Caco-2 (cell line): ENCODE measurements at regions not wholly inside any gene's neighbourhood (a gene's known extent, or its start where the extent isn't known, plus 50 kb on each side); places are given as distances from the start of the nearest gene placed in this dataset.

Experiments used
- BruUV-seq: library from RNA; stranded (reverse); fragments of 400-500 nt; replicated peaks from 2 replicates; lab custom pipeline; 2021; lab: Mats Ljungman, UMichigan
- CTCF ChIA-PET: fragments of 300-600 bp; sonication (Branson Sonifier 250); formaldehyde crosslinking; loops from one replicate; lab custom pipeline; 2022; ENCODE audit warnings: antibody characterized with exemption; lab: Charles Lee
- POLR2A ChIA-PET: fragments of 300-600 bp; sonication (Branson Sonifier 250); formaldehyde crosslinking; loops from one replicate; lab custom pipeline; 2022; ENCODE audit warnings: antibody characterized with exemption; lab: Charles Lee
- DNase-seq, 2 experiments: peaks; one replicate each; pipeline versions ENCODE4 v3.0.0 to v3.0.0-alpha.2; 2020 to 2022
- H3K27me3 ChIP-seq: replicated peaks from 2 replicates; pipeline ENCODE4 v1.6.0; 2011; ENCODE audit warnings: low read length; ENCODE audit not compliant: control insufficient read depth, insufficient read depth
- H3K36me3 ChIP-seq: 2 replicates; pipeline ENCODE4 v1.5.1; 2011; ENCODE audit warnings: low read length; ENCODE audit not compliant: control insufficient read depth, insufficient read depth
- H3K4me1 ChIP-seq: fragments of 250-450 bp; sonication (Bioruptor Pico); 2 replicates; pipeline ENCODE4 v1.5.1; 2020; ENCODE audit warnings: mild to moderate bottlenecking
- H3K4me3 ChIP-seq: 2 replicates; pipeline ENCODE4 v1.5.1; 2011; ENCODE audit warnings: low read depth, mild to moderate bottlenecking, control low read depth, low read length
- H3K9me3 ChIP-seq: fragments of 250-450 bp; sonication (Bioruptor Pico); 2 replicates; pipeline ENCODE4 v1.5.1; 2020; ENCODE audit warnings: mild to moderate bottlenecking, moderate library complexity
- H3K27ac Mint-ChIP-seq: one replicate; pipeline ENCODE4 v1.8.0; 2022; ENCODE audit warnings: mixed read lengths; ENCODE audit not compliant: unreplicated experiment
- H3K27me3 Mint-ChIP-seq: one replicate; pipeline ENCODE4 v1.8.0; 2022; ENCODE audit warnings: mixed read lengths; ENCODE audit not compliant: insufficient read depth, unreplicated experiment
- H3K36me3 Mint-ChIP-seq: one replicate; pipeline ENCODE4 v1.8.0; 2022; ENCODE audit warnings: mild to moderate bottlenecking, mixed read lengths; ENCODE audit not compliant: insufficient read depth, unreplicated experiment
- H3K4me1 Mint-ChIP-seq: one replicate; pipeline ENCODE4 v1.8.0; 2022; ENCODE audit warnings: low read depth, mixed read lengths; ENCODE audit not compliant: unreplicated experiment
- H3K4me3 Mint-ChIP-seq: one replicate; pipeline ENCODE4 v1.8.0; 2022; ENCODE audit warnings: mild to moderate bottlenecking, moderate library complexity, mixed read lengths; ENCODE audit not compliant: unreplicated experiment
- H3K9me3 Mint-ChIP-seq: one replicate; pipeline ENCODE4 v1.8.0; 2022; ENCODE audit warnings: mixed read lengths; ENCODE audit not compliant: unreplicated experiment
- intact Hi-C: fragments of 100-400 bp; cut with micrococcal nuclease; formaldehyde crosslinking; loops from one replicate; pipeline ENCODE4 v1.10.0; 2022; ENCODE audit not compliant: unreplicated experiment
- TF ChIP-seq, protein P1 (sequence below), 2 experiments: fragments of 200-600 bp in 1 of 2; IDR thresholded peaks; 1 replicate in 1 of 2; 2 replicates in 1 of 2; pipeline versions ENCODE4 v1.5.1 to v1.8.0; 2011 to 2022; ENCODE audit warnings: antibody characterized with exemption in 1 of 2, control low read depth in 1 of 2, inconsistent platforms in 1 of 2, low read depth in 1 of 2, low read length in 1 of 2, mild to moderate bottlenecking in 1 of 2, moderate library complexity in 1 of 2; ENCODE audit not compliant: insufficient read depth in 1 of 2, severe bottlenecking in 1 of 2, unreplicated experiment in 1 of 2

DNA sequence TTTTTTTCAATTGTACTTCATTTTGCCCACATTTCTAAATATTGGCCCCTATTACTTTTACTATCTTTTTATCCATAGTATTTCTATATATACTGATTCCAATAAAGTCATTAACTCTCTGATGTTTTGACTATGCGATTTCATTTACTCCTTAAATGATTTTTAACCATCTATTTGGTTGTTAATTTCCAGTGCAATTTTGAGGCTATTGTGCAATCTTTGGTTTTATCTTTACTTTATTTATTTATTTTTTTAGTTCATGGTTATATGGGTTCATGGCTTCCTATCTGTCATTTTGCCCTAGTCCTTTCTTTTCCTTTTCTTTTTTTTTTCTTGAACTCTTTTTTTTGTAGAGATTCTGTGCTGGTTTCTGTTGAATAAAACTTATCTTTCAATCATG, 1408.0 kb upstream of the GBE1 start:
- Mint-ChIP-seq H3K9me3 (no peaks in the 10 kb centered on the region), H3K27me3 (no peaks in the 10 kb centered on the region), H3K27ac (no peak overlapping the region), H3K36me3 (no peaks in the 10 kb centered on the region), H3K4me3 (no peak overlapping the region), H3K4me1 (no peaks in the 10 kb centered on the region)
- Histone ChIP-seq H3K9me3 (no peaks in the 10 kb centered on the region), H3K27me3 (no peaks in the 10 kb centered on the region), H3K4me3 (no peak overlapping the region), H3K36me3 (no peaks in the 10 kb centered on the region), H3K4me1 (no peaks in the 10 kb centered on the region)
- TF ChIP-seq, protein P1, sequence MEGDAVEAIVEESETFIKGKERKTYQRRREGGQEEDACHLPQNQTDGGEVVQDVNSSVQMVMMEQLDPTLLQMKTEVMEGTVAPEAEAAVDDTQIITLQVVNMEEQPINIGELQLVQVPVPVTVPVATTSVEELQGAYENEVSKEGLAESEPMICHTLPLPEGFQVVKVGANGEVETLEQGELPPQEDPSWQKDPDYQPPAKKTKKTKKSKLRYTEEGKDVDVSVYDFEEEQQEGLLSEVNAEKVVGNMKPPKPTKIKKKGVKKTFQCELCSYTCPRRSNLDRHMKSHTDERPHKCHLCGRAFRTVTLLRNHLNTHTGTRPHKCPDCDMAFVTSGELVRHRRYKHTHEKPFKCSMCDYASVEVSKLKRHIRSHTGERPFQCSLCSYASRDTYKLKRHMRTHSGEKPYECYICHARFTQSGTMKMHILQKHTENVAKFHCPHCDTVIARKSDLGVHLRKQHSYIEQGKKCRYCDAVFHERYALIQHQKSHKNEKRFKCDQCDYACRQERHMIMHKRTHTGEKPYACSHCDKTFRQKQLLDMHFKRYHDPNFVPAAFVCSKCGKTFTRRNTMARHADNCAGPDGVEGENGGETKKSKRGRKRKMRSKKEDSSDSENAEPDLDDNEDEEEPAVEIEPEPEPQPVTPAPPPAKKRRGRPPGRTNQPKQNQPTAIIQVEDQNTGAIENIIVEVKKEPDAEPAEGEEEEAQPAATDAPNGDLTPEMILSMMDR (IDR thresholded peaks at IDR 0.05; ENCODE audit: insufficient read depth in 1 of 2, low read depth in 1 of 2, low read length in 1 of 2, severe bottlenecking in 1 of 2, unreplicated experiment in 1 of 2): no peak
- DNase-seq: no peak
- intact Hi-C loops: no loop called here
- ChIA-PET CTCF (no interaction called here), POLR2A (no interaction called here)
- no TSS peak for BruUV-seq

DNA sequence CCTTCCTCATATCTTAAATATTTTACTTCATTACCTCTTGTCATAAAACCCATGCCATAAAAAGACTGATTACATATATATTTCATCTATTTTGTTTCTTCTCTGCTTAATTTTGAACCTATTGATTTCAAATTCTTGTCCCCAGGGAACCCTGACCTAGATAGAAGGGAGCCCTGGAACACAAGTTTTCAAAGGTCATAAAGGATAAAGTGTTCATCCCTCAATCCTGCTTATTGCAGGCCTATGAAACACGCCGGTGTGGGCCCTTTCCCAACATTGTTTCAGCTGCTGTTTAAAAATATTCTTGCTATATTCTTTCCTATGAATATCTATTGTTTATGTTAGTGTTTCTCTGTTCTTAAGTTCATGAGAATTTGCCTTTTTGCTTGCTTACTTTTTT, 1389.5 kb upstream of the GBE1 start:
- DNase-seq: no peak
- no peaks in the 10 kb centered on the region for H3K36me3 ChIP-seq
- no peaks in the 10 kb centered on the region for H3K27me3 ChIP-seq
- no peaks in the 10 kb centered on the region for H3K27me3 Mint-ChIP-seq
- no peaks in the 10 kb centered on the region for H3K9me3 ChIP-seq
- ChIA-PET CTCF (no interaction called here), POLR2A (no interaction called here)
- H3K36me3 Mint-ChIP-seq: no peaks in the 10 kb centered on the region
- H3K4me3 Mint-ChIP-seq: no peak overlapping the region
- no peaks in the 10 kb centered on the region for H3K9me3 Mint-ChIP-seq
- H3K4me1 Mint-ChIP-seq: no peaks in the 10 kb centered on the region
- intact Hi-C loops: no loop called here
- TF ChIP-seq, protein P1 (IDR thresholded peaks at IDR 0.05; ENCODE audit: insufficient read depth in 1 of 2, low read depth in 1 of 2, low read length in 1 of 2, severe bottlenecking in 1 of 2, unreplicated experiment in 1 of 2): no peak
- no peak overlapping the region for H3K27ac Mint-ChIP-seq
- no peaks in the 10 kb centered on the region for H3K4me1 ChIP-seq
- no peak overlapping the region for H3K4me3 ChIP-seq
- BruUV-seq: no TSS peak

DNA sequence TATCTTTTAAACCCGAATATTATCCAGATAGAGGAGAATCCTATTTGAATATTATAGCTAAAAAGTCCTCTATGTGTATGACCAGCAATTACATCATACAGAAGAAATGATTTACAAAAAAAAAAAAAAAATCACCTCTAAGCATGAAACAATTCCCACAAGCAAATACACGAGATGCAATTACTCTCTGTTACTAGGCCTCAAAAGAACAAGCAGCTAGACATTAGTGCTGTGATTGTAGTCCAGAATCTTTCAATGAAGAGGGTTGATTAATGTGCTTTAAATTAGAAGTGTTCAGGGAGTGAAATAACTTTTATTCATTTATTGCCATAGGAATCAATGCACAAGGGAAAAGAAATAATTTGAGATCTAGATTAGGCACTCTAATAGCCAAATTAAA, 1379.5 kb upstream of the GBE1 start:
- no peaks in the 10 kb centered on the region for H3K27me3 Mint-ChIP-seq
- CTCF ChIA-PET: no interaction called here
- POLR2A ChIA-PET: no interaction called here
- H3K9me3 ChIP-seq: no peaks in the 10 kb centered on the region
- peaks cover 14% of the 10 kb centered on the region for H3K4me1 Mint-ChIP-seq
- TF ChIP-seq, protein P1 (IDR thresholded peaks at IDR 0.05; ENCODE audit: insufficient read depth in 1 of 2, low read depth in 1 of 2, low read length in 1 of 2, severe bottlenecking in 1 of 2, unreplicated experiment in 1 of 2): no peak
- H3K4me3 Mint-ChIP-seq: no peak overlapping the region
- H3K4me1 ChIP-seq: peaks cover 8% of the 10 kb centered on the region; the same call in 1 of the 2 replicates
- no TSS peak for BruUV-seq
- intact Hi-C loops: no loop called here
- no peak for DNase-seq
- no peaks in the 10 kb centered on the region for H3K36me3 ChIP-seq
- no peaks in the 10 kb centered on the region for H3K9me3 Mint-ChIP-seq
- no peak overlapping the region for H3K27ac Mint-ChIP-seq
- no peaks in the 10 kb centered on the region for H3K27me3 ChIP-seq
- no peak overlapping the region for H3K4me3 ChIP-seq
- no peaks in the 10 kb centered on the region for H3K36me3 Mint-ChIP-seq
